Urothelium cell line (cell line): ENCODE measurements at regions not wholly inside any gene's neighbourhood (a gene's known extent, or its start where the extent isn't known, plus 50 kb on each side); places are given as distances from the start of the nearest gene placed in this dataset.
"Not testable (repeated sequence)": the region's sequence is repeated elsewhere in the genome, so short reads cannot be mapped to it uniquely, and the experiment has no call there.

Experiments
- DNase-seq: peaks from one replicate; pipeline ENCODE4 v3.0.0; 2011; ENCODE audit warnings: low spot score, mixed read lengths
- FAIRE-seq: peaks from 2 replicates; lab custom pipeline; 2011; peaks lifted over from hg19 to GRCh38; lab: Jason Lieb, UNC

- no peak for FAIRE-seq
These were observed 582.5 kb downstream of the PLOD2 start for GRCh38 chr3:145578471-145578870.

GRCh38 chr3:145581694-145582093 is 579.3 kb downstream of the PLOD2 start:
- DNase-seq (no peak), FAIRE-seq (no peak)

More at GRCh38 chr3:145578471-145578870, 582.5 kb downstream of the PLOD2 start:
- DNase-seq: no peak

GRCh38 chr3:145604851-145605250 is 556.1 kb downstream of the PLOD2 start:
- no peak for DNase-seq
- FAIRE-seq: no peak

- FAIRE-seq: no peak
These were observed 541.0 kb downstream of the PLOD2 start for GRCh38 chr3:145620002-145620401.

DNA sequence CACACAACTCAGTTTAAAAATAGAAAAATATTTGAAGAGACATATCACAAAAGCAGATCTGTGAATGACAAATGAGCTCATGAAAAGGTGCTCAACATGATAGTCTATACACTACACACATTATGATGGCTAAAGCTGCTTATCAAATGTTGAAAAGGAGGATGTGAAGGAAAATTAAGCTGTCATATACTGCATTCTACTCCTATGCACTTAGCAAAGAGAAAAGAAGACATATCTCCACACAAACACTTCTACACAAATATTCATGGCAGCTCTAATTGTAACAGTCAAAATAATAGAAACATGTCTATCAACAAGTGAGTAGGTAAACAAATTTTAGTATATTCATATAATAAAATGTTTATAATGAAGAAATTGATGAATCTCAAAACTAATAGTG is 540.5 kb downstream of the PLOD2 start:
- FAIRE-seq: no peak
- DNase-seq: no peak

More at GRCh38 chr3:145620002-145620401, 541.0 kb downstream of the PLOD2 start:
- DNase-seq: no peak

- no peak for DNase-seq
- FAIRE-seq: no peak
These were observed 537.6 kb downstream of the PLOD2 start for GRCh38 chr3:145623349-145623748.

DNA sequence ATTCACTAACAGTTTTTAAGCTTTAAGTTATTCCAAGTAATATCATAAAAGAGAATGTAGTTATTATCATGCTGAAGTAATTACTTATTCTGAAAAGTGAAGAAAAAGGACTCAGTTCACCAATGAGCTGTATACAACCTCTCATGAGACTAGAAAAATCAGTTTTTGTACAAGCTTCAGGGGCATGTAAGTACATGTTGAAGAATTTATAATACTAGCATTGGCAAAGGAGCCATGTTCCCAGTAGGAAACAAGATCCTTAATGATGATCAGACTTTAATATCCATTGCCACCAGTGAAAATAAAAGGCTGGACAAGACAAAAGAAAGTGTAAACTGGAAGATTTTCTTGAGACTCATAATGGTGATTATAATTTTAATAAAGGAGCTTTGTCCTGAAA is 532.8 kb downstream of the PLOD2 start:
- DNase-seq: no peak
- no peak for FAIRE-seq

- DNase-seq (no peak), FAIRE-seq (no peak)
These were observed 523.9 kb downstream of the PLOD2 start for GRCh38 chr3:145637105-145637504.

DNA sequence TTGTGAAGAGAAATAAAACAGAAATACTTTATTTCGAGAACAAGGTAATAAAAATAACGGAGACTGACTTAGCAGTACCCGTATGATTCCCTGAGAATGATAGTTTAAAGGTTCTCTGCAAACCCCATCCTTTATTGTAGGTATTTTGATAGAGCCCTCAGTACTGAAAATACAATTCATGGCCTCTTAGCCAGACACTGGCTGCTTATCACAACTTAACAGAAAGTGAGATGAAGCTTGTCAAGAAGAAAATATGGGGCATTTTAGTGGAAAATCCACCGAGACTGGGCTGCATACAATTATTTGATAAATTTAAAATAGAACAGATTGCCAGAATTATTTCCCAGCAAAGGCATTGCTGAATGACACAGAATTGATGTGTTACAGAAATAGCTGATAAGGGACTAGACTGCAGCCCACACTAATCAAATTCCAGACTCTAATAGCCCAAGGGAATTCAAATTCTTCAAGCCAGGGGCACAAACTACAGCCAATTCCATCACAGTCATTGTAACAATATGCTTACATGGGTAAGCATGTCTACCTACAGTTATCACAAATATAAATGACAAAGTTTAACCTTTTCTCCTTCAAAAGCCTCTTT is 521.9 kb downstream of the PLOD2 start:
- no peak for FAIRE-seq
- no peak for DNase-seq

DNA sequence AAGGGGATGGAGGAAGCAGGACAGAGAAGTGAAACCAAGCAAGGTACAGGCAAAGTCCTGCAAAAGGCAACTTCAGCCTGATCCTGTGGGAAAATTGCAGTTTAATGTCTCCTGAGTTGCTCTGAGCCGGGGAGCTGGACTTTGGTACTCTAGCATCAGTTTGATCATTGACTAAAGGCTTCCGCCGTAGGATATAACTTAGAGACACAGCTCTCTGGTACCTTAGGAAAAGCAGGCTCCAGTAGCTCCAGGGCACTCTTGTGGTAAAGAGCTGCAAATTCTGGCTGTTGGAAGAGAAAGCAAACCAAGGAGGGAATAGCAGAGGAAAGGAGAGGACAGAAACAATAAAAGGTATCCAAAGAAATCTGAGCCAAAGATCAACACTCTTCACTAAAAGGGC is 521.1 kb downstream of the PLOD2 start:
- DNase-seq (no peak), FAIRE-seq (no peak)

- DNase-seq: no peak
- FAIRE-seq: no peak
These were observed 512.6 kb downstream of the PLOD2 start for GRCh38 chr3:145648396-145648795.

DNA sequence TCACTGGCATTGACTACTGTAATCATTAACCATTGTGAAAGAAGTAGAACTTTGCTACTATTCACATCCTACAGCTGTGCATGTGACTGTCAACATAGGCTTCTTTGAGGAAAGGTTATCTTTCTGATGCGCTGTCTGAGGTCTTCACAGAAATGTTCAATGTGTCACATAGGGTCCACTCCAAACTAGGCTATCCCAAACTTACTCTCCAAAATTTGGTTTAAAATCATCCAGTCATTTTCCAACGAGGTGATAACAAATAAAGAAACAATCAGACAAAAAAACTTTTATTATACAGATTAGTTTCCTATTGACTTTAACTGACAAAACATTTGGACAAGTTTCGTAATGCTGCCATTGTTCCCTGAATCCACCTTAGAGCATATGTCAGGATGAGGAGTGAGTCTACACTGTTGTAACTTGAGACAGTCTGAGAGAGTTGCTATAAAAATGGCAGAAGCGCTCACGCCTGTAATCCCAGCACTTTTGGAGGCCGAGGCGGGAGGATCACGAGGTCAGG is 511.6 kb downstream of the PLOD2 start:
- DNase-seq (no peak), FAIRE-seq (no peak)

DNA sequence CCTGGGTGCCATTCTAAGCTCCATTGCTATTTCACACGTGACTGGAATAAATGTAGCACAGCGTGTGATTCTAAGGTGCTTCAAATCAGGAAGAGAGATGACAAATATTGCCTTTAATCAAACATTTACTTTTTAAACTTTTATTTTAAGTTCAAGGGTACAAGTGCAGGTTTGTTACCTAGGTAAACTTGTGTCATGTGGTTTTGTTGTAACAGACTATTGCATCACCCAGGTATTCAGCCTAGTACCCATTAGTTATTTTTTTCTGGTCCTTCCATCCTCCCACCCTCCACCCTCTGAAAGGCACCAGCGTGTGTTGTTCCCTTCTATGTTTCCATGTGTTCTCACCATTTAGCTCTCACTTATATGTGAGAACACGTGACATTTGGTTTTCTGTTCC is 510.8 kb downstream of the PLOD2 start:
- no peak for DNase-seq
- FAIRE-seq: no peak

- DNase-seq (no peak), FAIRE-seq (no peak)
These were observed 489.9 kb downstream of the PLOD2 start for GRCh38 chr3:145671121-145671520.

DNA sequence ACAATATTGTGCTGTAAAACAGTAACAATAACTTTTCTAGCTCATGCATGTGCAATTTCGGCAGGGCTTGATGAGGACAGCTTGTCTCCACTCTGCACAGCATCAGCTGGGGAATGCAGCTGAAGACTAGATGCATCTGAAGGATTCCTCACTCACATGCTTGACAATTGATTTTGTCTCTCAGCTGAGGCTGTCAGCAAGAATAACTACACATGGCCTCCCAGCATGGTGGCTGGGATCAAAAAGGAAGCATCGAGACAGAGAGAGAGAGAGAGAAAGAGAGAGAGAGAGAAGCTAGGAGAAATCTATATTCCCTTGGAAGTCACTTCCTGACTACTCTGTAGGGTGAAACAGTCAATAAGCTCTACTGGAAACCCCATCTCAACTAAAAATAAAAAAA is 487.1 kb downstream of the PLOD2 start:
- no peak for FAIRE-seq
- DNase-seq: no peak

GRCh38 chr3:145678401-145678800 is 482.6 kb downstream of the PLOD2 start:
- DNase-seq: no peak
- FAIRE-seq: no peak

- no peak for DNase-seq
- no peak for FAIRE-seq
These were observed 479.8 kb downstream of the PLOD2 start for GRCh38 chr3:145681181-145681580.

GRCh38 chr3:145687978-145688377 is 473.0 kb downstream of the PLOD2 start:
- not testable (repeated sequence) for DNase-seq, FAIRE-seq

DNA sequence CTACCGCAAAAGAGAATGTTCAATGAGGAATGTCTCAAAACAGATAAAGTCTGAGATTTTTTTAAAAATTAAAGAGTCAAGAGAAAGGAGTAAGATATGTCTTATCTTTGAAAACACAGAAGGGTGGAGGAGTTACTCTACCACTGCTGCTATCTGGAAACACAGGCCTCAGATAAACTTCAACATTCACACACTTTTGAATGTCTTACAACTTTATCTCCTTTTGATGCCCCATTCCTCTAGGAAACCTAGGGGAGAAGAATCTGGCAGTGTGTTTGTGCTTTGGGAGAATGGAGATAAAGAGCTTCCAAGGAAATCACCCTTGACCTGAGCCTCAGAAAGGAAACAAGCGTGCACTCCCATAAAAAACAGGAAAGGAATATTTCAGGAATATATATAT is 468.2 kb downstream of the PLOD2 start:
- DNase-seq (no peak), FAIRE-seq (no peak)

GRCh38 chr3:145696011-145696410 is 465.0 kb downstream of the PLOD2 start:
- FAIRE-seq (no peak), DNase-seq (no peak)

DNA sequence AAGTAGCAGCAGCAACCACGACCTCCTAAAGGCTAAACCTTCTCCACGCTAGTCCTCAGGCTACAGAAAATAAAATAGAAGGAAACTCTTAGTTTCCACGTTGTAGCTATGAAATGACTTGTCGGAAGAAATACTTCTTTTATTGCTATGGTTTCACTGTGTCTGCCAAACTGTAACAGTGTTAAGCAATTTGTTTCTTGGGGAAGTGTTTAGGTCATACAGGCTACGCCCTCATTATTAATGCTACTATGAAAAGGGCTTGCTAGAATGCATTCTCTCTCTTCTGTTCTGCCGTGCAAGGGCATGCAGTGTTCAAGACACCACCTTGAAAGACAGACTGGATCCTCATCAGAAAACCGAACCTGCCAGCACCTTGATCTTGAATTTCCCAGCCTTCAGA is 462.7 kb downstream of the PLOD2 start:
- FAIRE-seq (no peak), DNase-seq (no peak)

- DNase-seq: no peak
- no peak for FAIRE-seq
These were observed 462.2 kb downstream of the PLOD2 start for GRCh38 chr3:145698749-145699148.

- no peak for FAIRE-seq
- DNase-seq: no peak
These were observed 457.0 kb downstream of the PLOD2 start for GRCh38 chr3:145704020-145704419.
